ENCODE measurements at regions not wholly inside any gene's neighbourhood (a gene's known extent, or its start where the extent isn't known, plus 50 kb on each side); places are given as distances from the start of the nearest gene placed in this dataset.

GRCh38 chr11:119982517-119983239 is 155.2 kb downstream of the TRIM29 start:
- DNase-seq: no peak

DNA sequence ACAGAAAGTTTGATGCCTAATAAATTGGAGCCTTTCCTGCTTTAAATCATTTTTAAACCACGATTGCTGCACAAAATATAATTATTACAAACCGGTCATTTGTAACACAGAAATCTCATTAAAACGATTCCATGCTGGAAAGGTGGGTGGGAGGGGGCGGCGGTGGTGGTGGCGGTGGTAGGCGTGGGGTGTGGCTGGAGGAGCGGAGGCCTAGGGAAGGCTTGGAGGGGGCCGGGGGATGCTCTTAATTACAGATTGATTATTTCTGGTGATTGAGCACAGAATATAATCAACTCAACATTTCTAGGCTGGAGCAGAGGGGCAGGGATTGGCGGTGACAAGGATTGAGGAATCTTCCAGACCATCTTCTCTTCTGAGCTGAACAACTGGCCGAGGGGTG is 157.5 kb downstream of the TRIM29 start:
- DNase-seq: no peak

- no peak for DNase-seq
These were observed 158.2 kb downstream of the TRIM29 start for GRCh38 chr11:119979701-119980100.

DNA sequence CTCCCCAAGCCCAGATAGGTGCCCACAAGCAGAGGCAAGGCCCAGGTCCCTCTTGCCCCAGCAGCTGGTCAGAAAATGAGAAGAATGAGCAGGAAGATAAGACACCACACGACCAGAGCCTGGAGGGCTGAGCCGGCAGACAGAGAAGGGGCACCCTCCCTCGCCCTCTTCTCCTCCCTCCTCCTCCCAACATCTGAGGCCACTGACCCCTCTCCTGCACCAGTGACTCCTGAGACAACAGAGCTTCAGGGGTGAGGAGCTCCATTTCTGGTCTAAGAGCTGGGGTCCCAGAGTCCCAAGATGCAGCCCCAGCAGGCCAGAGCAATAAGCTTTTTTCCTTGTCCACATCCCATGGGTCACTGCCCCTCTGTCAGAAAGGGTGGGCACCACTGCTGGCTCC is 159.2 kb downstream of the TRIM29 start:
- no peak for DNase-seq

- no peak for DNase-seq
These were observed 160.0 kb downstream of the TRIM29 start for GRCh38 chr11:119977881-119978280.

GRCh38 chr11:119977561-119977860 is 160.4 kb downstream of the TRIM29 start:
- no peak for DNase-seq

DNA sequence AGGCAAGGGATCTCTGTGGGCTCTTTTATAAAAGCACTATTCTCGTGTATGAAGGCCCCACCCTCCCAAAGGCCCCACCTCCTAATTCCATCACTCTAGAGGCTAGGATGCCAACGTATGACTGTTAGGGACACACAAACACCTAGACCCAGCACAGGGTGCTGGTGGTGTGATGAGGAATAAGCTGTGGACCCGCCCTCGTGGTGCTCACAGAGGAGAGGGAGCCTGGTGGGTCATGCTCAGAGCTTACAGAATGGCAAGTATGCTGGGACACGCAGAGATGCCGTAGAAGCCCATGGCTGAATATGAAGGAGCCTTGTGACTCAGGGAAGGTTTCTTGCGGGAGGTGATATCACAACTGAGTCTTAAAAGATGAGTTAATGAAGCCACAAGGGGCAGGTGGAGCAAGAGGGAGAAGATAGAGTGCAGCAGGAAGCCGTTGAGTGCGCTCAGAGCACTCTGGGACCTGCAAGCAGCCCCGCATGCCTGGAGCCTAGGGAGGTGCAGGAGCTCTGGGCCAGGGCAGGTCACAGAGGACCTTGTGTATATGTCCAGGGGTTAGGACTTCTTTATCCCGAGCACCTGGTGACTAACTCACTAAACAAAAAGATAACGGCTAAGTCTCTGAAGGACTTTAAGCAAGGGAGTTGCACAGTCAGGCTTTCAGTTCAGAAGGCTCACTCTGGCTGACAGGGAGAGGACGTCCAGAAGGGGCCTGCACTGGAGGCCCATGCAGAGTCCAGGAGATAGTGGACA is 160.9 kb downstream of the TRIM29 start:
- no peak for DNase-seq

GRCh38 chr11:119975561-119976152 is 162.3 kb downstream of the TRIM29 start:
- DNase-seq: no peak

GRCh38 chr11:119974467-119974866 is 163.4 kb downstream of the TRIM29 start:
- no peak for DNase-seq

DNA sequence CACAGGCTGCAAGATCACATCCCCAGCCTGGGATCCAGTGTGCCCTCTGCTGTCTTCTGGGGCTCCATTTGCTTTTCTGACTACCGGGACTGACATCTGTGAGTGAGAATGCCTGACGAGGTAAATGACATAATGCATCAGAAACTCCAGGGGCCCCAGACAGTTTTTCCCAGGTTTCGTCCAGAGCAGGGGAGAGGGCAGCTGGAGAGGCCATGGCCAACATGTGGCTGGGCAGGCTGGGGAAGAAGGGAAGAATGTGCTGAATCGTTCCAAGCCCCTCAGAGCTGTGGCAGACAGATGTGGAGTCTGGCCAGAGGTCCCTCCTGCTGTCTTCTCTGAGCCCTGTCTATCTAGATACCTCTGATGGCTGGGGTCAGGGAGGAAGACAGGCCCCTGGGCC is 163.9 kb downstream of the TRIM29 start:
- no peak for DNase-seq

DNA sequence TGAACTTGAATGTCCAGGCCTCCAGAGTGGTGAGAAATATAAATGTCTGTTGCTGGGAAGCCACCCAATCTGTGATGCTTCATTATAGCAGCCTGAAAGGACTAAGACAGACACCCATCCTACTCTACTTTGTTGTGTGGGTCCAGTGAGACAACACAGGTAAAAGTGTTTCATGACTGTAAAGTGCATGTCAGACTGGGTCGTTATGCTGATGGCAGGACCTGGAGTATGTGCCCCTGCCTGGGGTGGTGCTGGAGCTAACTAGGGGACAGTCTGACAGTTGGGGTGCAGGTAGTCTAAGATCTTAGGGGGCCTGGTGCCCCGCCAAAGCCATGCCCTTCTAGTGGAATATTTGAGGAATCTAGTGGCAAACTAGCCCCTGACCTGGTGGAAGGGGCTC is 165.6 kb downstream of the TRIM29 start:
- no peak for DNase-seq

DNA sequence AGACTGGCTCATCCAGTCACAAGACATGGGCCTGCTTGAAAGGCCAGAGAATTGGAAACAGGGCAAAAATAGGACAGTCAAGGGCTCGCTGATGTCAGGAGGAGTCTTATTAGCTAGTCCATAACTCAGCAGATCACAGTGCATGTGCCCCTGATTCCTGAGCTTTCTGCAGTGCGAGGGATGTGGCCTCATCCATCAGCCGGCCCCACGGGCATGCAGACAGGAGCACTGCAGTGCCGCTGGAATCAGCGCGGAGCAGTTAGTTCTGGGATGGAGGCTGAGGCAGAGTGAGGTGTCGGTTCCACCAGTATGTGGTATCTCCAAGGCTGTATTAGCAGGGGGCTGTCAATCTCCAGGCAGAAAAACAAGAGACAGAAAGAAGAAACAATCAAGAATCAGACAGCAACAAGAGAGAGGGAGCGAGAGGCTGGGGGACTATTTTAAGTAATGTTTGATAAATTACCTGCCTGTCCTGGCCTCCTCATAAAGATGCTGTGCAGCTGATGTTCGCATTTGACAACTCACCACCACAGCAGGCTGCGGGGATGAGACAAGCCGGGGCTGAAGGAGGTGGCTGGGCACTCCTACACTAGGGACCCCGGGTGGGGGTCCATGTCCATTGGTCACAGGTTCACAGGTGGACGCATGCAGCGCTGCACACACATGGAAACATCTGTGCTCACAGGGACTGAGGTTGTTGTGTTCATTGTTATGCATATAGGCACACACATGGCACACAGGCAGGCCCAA is 167.2 kb downstream of the TRIM29 start:
- no peak for DNase-seq

- no peak for DNase-seq
These were observed 173.5 kb downstream of the TRIM29 start for GRCh38 chr11:119964136-119965025.

DNA sequence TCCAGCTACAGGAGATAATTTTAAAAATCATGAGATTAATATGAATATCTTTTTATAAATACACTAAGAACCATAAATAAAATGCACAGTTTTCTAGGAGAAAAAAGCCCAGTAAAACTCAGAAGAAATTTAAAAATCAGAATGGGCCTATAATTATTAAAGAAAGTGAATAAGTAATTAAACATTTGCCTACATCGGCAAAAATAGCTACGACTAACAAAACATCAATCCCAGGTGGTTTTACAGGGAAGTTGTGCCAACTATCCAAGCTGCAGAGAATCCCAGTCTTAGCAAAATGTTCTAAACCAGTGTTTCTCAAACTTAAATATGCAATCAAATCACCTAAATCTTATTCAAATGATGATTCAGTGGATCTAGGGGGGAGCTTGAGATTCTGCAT is 180.0 kb downstream of the TRIM29 start:
- DNase-seq: no peak

DNA sequence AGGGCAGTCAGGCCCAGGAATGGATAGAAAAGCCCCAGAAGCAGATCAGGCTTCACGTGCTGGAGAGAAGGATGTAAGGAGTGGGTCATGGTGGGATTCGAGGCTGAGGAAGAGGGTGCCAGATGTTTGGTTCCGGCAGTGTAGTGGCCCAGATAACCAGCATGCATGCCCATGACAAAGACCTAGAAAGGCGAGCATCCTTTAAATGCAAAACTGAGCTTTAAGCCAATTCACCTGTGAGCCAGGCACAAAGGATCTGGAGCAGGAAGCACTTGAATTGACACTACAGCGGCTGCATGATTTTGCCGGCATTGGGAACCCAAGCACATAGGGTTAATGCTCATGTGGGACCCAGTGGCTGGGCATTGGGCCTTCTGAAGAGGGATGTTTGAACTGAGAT is 185.5 kb downstream of the TRIM29 start:
- no peak for DNase-seq

GRCh38 chr11:119943298-119943655 is 194.6 kb downstream of the TRIM29 start:
- no peak for DNase-seq

- no peak for DNase-seq
These were observed 195.2 kb downstream of the TRIM29 start for GRCh38 chr11:119942583-119943297.

DNA sequence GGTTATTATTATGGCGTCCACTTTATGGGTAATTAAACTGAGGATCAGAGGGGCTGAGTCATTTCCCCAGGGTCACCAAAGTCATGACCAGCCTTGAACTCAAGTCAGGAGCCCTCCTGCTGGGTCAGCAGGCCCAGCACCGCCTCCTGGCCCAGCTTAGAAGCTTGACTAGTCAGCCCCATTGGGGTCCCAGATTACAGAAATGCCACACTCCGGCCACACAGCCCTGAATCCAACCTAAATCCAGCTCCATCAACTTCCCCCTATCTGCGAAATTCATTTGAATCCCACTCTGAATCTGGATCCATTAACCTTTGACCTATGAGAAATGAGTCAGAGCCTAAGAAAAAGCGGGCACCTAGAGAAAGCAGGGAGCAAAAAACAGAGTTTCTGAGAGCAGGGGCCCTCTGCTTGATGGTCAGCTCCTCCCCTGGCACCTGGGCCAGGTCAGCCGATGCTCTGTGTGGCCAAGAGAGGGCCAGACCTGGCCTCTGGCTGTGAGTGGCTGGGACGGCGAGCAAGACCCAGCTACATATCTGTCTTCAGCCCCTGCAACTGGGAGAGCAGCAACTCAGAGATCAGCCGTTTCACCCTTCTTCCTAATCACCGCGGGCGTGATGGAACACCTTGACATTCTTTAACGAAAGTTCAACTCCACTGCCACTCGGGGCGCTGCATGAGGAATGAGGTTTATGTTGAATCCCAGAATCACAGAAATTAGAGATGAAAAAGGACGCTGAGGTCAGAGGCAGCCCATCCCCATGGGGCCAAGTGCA is 196.1 kb downstream of the TRIM29 start:
- no peak for DNase-seq

- no peak for DNase-seq
These were observed 196.7 kb downstream of the TRIM29 start for GRCh38 chr11:119941171-119941570.

- no peak for DNase-seq
These were observed 197.4 kb downstream of the TRIM29 start for GRCh38 chr11:119940401-119940976.

GRCh38 chr11:119937412-119937811 is 200.5 kb downstream of the TRIM29 start:
- no peak for DNase-seq

All from NCI-H1930 (cell line).